Activated CD8-positive, alpha-beta memory T cell treated with anti-CD3 and anti-CD28 coated beads for 36 hours (primary cell): ENCODE measurements at regions not wholly inside any gene's neighbourhood (a gene's known extent, or its start where the extent isn't known, plus 50 kb on each side); places are given as distances from the start of the nearest gene placed in this dataset.

Experiments
- CTCF ChIA-PET: fragments of 350-600 bp; sonication (Branson Sonifier 250); formaldehyde crosslinking; loops from one replicate; lab custom pipeline; 2021; ENCODE audit warnings: antibody characterized with exemption; lab: Charles Lee
- POLR2A ChIA-PET: fragments of 350-600 bp; sonication (Branson Sonifier 250); formaldehyde crosslinking; loops from one replicate; lab custom pipeline; 2021; ENCODE audit warnings: antibody characterized with exemption; lab: Charles Lee

- ChIA-PET CTCF (no interaction called here), POLR2A (no interaction called here)
Measured at GRCh38 chr1:29984862-29985605, 738.4 kb downstream of the MATN1 start.

GRCh38 chr1:29984166-29984861 is 739.1 kb downstream of the MATN1 start:
- ChIA-PET CTCF (no interaction called here), POLR2A (no interaction called here)

- POLR2A ChIA-PET: no interaction called here
- CTCF ChIA-PET: no interaction called here
Measured at GRCh38 chr1:29983321-29983720, 740.1 kb downstream of the MATN1 start.

DNA sequence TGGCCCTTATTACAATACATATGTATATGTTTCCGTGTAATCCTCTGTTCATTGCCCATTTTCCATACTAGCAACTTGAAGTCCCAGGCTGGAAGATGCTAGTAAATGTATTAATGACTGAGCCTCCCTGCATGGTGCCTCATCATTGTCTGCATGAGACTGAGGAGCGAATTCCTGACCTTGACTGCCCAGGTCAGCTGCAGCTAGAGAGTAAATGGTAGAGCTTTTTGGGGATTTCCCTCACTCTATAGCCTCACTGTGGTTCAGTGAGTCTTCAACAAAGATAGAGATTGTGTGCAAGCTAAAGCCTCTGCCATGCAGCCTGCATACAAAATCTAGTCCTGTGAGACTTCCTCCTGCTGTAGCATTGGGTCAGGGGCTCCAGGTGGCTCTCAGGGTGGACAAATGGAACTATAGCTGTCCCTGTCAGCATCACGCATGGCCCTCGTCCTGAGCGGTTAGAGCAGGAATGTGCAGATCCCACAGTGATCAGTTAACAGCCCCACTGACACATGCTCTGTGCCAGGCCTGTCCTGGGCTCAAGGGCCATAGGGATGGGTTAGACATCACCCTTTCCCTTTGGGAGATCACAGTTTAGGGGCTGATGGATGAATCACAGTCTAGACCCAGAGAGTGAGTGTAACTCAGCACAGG is 741.7 kb downstream of the MATN1 start:
- POLR2A ChIA-PET: no interaction called here
- CTCF ChIA-PET: no interaction called here

DNA sequence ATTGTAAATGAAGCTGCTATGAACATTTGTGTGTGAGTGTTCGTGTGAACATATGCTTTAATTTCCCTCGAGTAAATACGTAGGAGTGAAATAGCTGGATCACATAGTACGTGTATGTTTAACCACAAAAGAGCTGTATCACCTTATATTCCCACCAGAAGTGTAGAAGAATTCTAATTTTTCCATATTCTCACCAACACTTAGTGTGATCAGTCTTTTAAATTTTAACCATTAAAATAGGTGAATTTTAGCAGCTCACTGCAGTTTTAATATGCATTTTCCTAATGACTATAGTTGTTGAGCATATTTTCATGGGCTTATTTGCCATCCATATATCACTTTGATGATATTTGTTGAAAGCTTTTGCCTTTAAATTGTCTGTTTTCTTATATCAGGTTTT is 741.2 kb downstream of the PTPRU start:
- ChIA-PET CTCF (no interaction called here), POLR2A (no interaction called here)

GRCh38 chr1:29975036-29975694 is 738.8 kb downstream of the PTPRU start:
- POLR2A ChIA-PET: no interaction called here
- CTCF ChIA-PET: no interaction called here

GRCh38 chr1:29974316-29974724 is 738.0 kb downstream of the PTPRU start:
- CTCF ChIA-PET: no interaction called here
- POLR2A ChIA-PET: no interaction called here

DNA sequence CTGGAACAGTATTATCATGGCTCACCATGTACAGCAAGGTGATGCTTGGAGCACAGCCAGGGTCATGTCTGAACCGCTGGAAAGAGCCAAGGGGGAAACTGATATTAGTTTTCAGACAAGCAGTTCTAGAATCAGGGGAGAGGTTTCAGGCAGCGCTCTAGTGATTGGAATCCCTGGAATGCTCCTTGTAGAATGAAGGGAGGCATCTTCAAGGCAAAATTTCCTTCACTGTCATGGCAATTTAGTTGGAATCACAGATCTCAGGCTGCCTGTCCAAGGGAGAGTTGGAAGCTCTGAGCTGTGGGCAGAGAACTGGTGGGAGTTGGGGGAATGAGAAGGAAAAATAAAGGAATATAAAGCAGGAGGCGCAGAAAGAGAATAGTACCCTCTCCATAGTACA is 737.1 kb downstream of the PTPRU start:
- CTCF ChIA-PET: no interaction called here
- POLR2A ChIA-PET: no interaction called here

DNA sequence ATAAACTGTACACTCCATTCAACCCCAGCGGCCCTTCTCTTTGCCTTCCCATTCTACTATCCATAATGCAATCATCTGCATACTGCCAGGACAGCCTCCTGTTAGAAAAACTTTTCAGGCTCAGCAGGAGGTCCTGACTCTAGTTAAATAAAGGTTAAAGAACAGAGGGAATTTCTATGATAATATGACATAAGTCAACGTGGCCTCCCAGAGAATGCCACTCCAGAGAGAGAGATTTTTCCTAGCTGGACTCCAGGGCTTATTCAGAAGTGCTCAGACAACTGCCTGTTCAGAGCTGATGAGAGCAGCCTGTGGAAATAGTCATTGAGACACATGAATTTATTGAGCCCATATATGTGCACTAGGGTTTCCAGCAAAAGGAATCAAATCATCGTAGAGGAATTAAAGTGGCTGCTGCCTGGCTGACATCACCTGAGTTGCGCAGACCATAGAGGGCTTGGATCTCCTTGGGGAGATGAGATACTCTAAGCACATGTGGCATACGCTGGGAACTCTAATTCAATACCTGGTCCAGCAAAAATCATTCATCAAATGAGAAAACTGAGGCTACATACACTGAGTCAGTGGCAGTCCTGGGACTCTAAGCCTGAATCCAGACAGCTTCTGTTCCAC is 736.2 kb downstream of the PTPRU start:
- POLR2A ChIA-PET: no interaction called here
- CTCF ChIA-PET: no interaction called here

DNA sequence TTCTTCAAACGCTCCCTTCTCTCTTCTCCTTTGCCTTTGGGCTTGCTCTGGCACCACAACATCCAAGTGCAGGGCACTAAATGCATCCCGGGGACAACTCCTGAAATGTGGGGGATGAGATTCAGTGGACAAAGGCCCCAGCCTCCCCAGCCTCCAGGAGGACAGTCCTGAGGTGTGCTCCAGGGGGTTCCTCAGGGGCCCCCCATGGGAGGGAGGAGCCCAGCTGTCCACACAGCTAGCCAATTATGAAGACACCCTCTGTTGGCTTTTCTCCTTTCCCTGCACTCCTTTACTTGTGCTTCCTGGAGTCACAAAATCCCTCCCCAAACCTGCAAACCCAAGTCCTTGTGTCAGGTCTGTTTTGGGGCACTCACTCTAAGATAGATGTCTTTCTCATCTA is 735.4 kb downstream of the PTPRU start:
- ChIA-PET CTCF (no interaction called here), POLR2A (no interaction called here)

- CTCF ChIA-PET: no interaction called here
- POLR2A ChIA-PET: no interaction called here
Measured at GRCh38 chr1:29970747-29971325, 734.5 kb downstream of the PTPRU start.

DNA sequence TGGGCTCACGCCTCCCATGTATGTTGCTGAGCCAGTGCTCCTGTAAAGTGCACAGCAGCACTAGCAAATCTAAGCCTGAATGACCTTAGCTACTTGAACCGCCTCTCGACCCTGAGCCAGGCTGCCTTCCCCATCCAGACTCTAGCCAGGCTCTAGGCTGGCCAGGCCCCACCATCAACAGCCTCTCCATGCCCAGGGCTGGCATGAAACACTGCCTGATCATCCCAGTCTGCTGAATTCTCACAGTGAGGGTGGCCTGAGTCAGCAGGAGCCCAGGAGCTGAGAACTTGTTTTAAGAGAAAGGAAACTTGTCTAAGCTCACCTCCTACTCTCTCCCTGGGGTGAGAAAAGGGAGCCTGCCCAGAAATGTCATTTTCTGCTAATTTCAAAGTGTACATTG is 733.3 kb downstream of the PTPRU start:
- POLR2A ChIA-PET: no interaction called here

DNA sequence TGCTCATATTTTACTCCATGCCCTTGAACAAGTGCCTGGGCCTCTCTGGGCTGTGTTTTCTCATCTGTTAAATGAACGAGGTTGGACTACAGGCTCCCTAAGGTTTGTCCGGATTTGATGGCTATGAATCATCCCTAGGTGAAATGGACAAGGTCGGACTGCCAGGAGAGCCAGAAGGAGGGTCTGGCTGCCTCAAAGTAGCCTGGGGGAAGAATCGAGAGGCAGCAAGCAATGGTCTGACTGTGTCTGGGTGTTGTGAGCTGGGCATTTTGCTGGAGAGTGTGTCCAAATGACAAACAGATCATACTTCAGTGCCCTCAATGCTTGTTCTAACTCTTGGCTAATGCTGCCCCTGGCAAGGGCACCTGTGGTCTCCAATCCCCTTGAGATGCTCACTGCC is 730.9 kb downstream of the PTPRU start:
- CTCF ChIA-PET: no interaction called here
- POLR2A ChIA-PET: no interaction called here

More for the DNA sequence above, 733.3 kb downstream of the PTPRU start:
- CTCF ChIA-PET: no interaction called here

DNA sequence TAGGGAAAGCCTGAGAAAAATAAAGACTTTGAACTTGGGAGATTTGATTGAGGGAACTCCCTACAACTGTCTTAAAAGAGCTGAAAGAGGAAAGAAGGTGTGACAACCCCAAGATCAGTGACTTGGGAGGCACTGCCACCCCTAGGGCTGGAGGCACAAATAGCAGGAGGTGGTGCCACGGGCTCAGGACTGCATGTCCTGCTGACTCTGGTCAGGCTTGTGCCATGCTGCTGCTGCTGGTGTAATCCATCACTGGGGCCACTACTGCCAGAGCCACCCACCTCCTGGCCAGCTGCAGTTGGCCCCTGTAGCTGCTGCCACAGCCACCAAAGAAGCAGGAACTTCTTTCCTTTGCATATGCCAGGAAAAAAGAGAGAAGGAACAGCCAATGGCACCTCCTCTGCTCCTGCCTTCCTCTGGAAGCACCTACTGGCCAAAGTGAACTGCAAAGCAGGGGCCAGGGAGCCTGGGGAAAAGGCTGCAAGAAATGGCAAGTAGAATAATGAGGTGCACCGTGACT is 730.3 kb downstream of the PTPRU start:
- CTCF ChIA-PET: no interaction called here
- POLR2A ChIA-PET: no interaction called here

DNA sequence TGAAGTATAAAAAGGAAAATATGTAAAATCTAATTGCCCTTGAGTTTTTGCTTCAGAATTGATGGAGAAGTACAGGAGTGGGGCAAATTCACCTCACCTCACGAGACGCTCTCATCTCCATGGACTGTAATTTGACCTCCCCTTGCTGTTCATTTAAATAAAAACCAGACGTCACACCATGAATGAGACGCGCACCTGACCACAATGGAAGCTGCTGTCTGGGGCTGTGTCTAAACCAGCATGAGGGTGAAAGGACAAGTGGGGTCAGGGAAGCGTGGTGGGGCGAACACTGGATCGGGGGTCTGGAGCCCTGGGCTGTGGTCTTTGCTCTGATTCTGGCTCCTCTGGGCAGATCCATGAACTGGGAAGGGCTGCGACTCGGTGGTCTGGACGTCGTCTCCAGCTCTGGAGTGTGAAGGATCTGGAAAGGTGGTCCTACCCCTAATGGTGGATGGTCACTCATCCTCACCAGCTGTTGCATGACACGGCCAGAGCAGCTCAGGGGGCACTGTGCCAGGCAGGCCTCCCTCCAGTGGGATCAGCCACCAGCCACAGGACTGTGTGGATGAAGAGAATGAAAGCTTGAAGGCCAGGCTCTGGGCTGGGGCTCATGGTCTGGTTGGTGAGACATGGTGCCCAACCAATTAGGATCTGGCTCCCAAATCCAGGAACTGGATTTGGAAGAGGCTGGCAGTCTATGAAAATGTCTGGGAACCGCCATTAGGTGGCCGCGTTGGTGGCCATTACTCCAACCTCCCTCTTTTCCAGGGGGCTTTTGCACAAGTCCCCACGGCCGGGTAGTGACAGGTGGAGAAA is 728.6 kb downstream of the PTPRU start:
- POLR2A ChIA-PET: no interaction called here
- CTCF ChIA-PET: no interaction called here

GRCh38 chr1:29963946-29964345 is 727.6 kb downstream of the PTPRU start:
- ChIA-PET POLR2A (no interaction called here), CTCF (no interaction called here)

GRCh38 chr1:29962831-29963247 is 726.5 kb downstream of the PTPRU start:
- POLR2A ChIA-PET: no interaction called here
- CTCF ChIA-PET: no interaction called here

- ChIA-PET POLR2A (no interaction called here), CTCF (no interaction called here)
Measured at GRCh38 chr1:29962336-29962735, 726.0 kb downstream of the PTPRU start.
